ENCODE measurements at regions not wholly inside any gene's neighbourhood (a gene's known extent, or its start where the extent isn't known, plus 50 kb on each side); places are given as distances from the start of the nearest gene placed in this dataset.

DNA sequence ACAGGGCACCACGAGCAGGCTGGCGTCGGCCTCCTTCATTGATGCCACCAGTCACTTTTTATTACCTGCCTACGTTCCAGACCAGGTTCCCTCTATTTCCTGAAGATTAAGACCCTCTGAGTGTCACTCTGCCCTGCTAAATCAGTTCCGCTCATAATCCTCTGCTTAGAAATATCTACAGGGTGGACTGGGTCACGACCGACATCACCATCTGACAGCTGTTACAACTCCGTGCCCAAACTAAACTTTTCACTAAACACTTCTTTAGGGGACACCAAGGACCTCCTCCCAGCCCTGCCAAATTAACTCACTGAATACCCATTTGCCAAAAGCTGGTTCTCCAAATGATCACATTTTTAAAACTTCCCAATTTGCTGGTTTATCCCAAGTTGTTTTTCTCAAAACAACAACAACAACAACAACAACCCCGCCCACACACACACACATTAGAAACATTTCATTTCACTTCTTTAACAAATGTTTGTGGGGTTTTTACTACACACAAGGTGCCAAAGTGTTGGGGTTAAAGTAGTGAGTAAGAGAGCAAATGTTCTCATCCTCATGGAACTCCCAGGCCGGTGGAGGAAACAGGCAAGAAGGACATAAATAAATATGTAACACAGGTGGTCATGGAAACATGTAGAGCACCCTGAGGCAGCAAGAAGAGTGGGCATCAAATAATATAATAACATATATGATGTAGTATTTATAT lies 72.0 kb upstream of the PEG3 start:
- TF ChIP-seq, protein P1, sequence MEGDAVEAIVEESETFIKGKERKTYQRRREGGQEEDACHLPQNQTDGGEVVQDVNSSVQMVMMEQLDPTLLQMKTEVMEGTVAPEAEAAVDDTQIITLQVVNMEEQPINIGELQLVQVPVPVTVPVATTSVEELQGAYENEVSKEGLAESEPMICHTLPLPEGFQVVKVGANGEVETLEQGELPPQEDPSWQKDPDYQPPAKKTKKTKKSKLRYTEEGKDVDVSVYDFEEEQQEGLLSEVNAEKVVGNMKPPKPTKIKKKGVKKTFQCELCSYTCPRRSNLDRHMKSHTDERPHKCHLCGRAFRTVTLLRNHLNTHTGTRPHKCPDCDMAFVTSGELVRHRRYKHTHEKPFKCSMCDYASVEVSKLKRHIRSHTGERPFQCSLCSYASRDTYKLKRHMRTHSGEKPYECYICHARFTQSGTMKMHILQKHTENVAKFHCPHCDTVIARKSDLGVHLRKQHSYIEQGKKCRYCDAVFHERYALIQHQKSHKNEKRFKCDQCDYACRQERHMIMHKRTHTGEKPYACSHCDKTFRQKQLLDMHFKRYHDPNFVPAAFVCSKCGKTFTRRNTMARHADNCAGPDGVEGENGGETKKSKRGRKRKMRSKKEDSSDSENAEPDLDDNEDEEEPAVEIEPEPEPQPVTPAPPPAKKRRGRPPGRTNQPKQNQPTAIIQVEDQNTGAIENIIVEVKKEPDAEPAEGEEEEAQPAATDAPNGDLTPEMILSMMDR (IDR thresholded peaks at IDR 0.05) = no peak
- no peak for TF ChIP-seq POLR2A (IDR thresholded peaks at IDR 0.05)

All from transverse colon (tissue), 3 donors.